NCI-H2107 treated with DMSO at 0.1 percent for 48 hours (cell line): ENCODE measurements at regions not wholly inside any gene's neighbourhood (a gene's known extent, or its start where the extent isn't known, plus 50 kb on each side); places are given as distances from the start of the nearest gene placed in this dataset.
A peak's percentile ranks its signal among the peaks of the same experiment; 100 is the strongest.
"Not testable (repeated sequence)": the region's sequence is repeated elsewhere in the genome, so short reads cannot be mapped to it uniquely, and the experiment has no call there.

Experiments
- DNase-seq: peaks from one replicate; lab custom pipeline; 2025; ENCODE audit not compliant: unreplicated experiment; lab: John Stamatoyannopoulos, UW

DNA sequence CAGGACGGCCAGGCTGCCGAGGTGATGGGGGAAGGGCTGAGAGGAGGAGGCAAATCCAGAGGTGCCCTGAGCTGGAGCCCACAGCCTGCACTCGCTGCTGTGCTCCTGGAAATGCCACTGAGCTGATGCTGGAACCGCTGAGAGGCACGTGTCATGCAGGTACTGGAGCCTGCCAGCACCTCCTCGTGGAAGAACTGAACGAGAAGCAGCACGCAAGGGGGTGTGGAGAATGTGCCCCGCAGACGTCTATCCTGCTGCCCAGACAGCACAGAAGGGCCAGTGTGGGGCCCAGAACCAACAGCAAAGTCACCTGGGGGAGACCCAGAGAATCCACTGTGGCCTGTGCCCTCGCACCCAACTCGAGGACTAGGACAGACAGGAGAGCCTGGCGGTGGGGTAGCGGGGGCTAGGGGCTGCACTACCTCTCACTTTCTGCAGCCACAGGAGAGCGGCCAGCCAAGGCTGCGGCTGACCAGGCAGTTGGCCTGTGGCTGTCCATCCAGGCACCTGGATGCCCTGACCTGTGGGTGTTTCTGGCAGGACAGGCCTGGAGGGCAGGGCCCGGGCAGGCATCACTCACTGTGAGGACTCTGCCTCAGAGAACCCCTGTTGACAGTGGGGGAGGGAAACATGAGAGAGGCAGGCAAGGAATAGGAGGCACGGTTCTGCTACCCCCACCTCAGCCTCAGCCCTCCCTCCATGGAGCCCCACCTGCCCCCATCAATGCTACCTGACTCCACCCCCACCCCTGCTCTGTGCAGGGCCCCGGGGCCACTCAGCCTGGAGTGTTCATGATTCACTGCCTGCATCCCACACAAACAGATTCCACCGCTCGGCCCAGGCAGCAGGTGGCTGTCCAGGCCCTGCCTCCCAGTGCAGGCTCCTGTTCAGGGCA, 213.1 kb downstream of the TBC1D2B start:
- DNase-seq: no peak

DNA sequence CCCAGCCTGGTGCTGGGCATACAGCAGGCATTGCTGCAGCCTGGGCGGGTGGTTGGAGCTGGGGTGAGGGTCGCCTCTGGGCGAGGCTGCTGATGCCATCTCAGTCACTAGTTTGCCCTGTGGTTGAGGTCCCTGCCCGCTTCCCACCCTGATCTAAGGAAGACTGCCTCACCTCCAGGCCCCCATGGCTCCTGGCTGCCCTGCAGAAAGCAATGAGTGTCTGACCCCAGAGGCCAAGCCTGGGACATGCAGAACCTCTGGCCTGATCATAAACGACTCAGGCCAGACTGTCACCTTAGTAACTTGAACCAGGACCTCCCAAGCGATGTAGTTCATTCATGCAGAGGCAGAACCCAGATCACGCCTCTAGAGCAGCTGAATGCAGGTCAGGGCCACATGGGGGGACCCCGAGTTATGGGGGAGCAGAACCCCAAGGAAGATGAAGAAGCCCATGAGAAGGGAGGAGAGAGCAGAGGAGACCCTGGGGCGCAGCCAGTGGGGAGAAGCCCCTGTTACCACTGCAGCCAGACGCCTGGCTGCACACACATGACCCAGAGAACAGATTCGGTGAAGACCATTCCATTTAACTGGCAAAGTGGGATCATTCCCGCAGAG, 213.9 kb downstream of the TBC1D2B start:
- DNase-seq: no peak

DNA sequence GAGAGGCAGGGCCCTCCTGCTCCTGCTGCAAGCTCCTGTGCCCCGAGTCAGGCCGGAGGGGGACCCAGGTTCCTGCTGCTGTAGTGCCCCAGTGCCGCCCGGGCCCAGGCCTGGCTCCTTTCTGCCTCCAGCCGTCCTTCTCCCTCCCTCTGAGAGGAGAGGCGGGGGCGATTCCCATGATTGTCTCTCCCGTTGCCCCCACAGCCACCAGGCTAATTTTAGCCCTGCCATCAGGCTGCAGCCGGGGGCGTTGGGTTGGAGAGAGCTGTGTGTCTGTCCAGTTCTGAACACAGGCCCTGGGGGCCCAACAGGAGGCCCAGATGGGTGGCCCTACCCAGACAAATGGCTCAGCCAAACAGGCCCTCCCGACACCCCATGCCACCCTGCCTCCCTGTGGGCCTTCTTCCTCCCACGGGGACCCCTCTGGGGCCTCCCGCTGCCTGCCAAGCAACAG, 214.8 kb downstream of the TBC1D2B start:
- DNase-seq: no peak

DNA sequence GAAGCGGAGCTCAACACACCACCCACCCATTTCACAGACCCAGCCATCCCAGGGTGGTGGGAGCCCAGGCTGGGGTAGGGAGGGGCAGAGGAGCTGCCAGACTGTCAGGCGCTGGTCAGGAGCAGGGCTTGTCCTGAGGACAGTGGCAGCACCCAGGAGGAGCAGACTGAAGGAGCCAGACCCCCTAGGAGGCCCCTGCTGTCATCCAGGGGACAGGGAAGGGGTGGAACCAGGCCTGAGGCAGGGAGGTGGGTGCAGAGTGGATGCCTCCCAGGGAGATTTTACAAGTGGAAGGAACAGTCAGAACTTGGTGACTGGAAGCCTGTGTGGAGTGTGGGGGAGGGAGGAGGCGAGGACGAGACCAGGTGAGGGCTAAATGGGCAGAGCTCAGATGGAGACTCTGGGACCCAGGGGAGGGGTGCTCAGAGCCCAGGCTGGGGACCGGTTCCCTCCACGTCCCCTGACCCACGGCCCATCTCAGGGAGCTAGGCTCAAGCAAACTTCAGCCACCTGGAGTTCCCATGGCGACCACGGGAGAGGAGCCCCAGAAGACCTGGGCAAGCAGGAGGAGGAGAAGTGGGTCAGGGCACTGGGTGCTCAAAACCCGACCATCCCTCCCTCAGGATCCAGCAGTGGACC, 215.4 kb downstream of the TBC1D2B start:
- DNase-seq: not testable (repeated sequence)

DNA sequence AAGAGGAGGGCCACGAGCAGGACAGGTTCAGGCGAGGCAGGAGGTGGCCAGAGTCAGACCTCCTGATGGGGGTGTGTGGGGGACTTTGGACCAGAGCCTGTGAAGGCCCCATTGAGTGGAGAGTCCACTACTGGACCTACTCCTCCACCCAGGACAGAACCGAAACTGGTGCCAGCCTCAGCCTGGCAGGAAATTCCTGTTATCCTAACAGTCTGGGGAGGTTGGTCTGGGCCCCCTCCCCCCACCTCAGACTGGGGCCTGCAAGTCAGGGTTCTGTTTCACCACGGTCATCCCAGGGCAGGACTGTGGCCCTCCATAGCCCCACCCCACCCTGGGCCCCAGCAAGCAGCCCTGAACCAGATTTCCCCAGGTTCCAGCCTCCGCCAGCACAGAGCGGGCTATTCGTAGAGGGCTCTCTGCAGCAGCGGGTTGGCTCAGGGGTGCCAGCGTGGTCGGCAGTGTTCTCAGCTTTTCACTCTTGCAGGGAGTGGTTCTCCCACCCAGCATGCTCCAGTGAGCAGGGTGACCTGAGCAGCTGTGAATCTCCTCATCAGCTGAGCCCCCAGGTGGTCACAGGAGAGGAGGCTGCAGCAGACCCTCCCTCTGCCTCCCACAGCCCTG, 217.3 kb downstream of the TBC1D2B start:
- no peak for DNase-seq

DNA sequence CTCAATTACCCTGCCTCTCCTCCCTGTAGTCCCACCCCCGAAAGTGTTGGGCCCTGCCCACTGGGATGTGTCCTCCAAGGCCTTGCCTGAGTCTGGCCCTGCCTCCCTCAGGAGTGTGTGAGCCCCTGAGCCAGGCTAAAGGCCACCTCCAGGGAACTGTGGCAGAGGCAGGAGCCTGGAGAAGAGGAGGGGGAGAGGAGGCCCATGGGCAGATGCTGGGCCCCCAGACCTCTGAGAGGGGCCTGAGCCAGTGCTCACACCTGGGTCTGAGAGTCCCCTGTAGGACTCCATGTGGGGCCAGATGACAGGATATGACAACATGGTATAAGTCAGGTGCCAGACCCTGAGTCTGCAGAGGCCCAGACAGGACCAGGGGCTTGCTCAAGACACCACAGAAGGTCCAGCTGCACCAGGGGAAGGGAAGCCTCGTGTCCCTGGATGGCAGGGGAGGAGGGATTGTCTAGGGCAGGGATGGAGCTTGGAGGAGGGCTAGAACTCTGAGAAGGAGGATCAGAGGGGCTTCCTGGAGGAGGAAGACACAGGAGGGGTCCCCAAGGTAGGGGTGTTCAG, 217.9 kb downstream of the TBC1D2B start:
- DNase-seq: no peak

DNA sequence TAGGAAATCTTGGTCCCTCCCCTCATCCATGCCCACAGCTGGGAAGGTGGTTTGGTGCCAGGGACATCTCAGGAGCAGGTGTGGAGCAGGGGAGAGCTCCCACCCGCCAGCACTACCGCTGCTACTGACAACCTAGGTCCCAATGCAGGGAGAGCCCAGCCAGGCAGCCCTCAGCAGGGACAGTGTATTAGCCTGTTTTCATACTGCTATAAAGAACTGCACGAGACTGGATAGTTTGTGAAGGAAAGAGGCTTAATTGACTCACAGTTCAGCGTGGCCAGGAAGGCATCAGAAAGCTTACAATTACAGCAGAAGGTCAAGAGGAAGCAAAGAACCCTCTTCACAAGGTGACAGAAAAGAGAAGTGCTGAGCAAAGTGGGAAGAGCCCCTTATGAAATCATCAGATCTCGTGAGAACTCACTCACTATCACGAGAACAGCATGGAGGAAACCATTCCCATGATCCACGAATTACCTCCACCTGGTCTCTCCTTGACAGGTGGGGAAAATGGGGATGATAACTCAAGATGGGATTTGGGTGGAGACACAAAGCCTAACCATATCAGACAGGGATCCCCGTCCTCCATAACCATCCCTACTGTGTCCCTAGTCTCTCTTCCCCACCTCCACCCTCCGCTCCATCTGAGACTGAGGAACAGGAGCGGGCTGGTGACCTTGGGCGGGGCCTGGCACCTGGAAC, 218.6 kb downstream of the TBC1D2B start:
- DNase-seq: no peak

DNA sequence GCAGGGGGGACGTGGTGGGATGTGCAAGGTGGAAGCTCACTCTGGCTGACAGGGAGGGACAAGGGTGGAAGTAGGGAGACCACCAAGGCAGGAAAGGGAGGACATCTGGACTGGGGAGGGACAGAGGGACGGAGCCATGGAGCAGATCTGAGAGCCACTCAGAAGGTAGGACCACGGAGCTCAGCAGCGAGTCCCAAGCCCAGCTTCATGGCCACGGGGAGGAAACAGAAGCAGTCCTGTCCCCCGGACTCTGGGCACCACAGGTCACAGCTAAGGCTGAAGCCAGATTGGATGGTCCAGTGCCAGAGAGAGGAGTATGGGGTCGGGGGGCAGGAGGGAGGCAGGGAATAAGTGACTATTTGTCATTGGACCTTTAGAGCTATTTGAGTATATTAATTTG, 220.1 kb downstream of the TBC1D2B start:
- no peak for DNase-seq

DNA sequence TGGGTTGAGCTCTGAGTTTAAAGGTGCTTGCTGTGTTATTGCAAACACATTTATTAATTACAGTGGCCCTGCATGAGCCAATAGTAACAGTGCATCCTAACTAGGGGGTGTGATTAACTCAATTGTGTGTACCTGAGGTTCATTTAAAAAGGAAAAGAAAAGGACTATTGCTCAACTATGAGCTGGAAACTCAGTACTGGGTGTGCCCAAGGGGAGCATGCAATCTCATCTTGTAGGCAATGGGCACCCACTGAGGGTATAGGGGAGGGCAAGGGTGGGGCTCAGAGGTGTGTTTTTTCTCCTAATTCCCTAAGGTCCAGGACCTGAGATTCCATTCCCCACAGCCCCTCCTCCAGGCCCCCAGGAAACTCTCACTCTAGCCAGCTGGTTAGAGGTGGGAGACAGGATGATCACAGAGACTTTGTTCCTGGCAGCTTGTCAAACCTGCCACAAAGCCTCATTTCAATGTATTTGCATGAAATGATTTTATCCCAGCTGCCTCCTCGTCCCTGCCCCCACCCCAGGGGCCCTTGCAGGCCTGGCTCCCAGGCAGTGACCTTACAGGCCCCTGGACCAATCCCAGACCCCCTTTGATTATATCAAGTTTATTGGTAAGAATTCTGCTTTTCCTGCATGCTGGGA, 220.7 kb downstream of the TBC1D2B start:
- no peak for DNase-seq

DNA sequence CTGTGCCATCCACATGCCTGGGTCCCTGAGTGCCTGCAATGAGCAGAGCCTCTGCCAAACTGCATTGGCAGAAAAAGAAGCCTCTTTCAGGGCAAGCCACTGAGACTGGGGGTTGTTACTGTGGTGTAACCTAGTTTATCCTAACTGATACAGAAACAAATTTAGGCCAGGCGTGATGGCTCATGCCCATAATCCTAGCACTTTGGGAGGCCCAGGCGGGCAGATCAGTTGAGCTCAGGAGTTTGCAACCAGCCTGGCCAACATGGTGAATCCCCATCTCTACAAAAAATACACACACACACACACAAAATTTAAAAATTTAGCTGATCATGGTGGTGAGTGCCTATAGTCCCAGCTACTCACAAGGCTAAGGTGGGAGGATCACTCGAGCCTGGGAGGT, 221.6 kb downstream of the TBC1D2B start:
- DNase-seq: no peak

DNA sequence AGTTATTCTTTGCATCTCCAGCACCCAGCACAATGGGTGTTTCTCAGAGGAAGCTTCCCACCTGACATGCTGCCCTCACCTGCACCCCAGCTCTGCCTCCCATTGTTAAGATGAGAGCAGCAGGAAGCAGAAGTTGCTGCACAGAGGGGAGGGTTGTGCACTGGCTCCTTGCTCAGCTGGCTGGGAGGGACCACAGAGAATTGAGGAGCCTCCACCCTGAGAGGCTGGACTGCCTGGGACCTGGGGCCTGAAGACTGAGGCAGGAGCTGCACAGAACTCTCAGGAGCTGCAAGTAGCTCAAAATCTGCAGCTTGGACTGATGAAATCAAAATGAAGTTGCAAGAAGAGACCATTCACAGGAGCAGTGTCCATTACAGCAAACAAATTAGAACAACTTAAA, 222.3 kb upstream of the LINGO1 start:
- DNase-seq: no peak

DNA sequence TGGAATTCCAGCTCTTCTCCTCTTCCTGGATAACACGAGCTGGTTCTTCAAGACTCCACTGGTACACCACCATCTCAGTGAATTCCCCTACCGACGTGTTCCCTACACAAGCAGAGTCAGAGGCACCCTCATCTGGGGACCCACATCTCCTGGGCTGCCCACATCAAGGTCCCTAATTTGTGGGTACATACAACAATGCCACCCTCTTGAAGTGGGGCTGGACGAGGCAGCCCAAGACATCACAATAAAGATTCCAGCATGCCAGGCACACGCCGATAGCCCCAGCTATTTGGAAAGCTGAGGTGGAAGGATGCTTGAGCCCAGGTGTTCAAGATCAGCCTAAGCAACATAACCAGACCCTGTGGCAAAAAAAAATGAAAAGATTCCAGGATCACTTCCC, 221.2 kb upstream of the LINGO1 start:
- no peak for DNase-seq

DNA sequence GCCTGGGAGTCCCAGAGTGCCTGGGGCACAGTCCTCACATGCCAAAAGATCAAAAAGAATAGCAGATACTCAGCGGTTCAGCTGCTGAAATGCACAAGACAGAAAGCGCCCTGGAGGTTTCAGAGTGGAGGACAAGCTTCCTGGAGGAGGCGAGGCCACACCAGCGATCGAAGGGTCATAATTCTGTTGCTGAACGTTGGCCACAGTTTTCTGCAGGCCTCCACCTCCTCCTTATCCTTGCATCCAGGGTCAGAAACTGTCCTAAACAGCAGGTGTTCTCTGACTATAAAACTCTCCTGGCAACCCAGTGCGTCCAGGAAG, 220.3 kb upstream of the LINGO1 start:
- DNase-seq: no peak

DNA sequence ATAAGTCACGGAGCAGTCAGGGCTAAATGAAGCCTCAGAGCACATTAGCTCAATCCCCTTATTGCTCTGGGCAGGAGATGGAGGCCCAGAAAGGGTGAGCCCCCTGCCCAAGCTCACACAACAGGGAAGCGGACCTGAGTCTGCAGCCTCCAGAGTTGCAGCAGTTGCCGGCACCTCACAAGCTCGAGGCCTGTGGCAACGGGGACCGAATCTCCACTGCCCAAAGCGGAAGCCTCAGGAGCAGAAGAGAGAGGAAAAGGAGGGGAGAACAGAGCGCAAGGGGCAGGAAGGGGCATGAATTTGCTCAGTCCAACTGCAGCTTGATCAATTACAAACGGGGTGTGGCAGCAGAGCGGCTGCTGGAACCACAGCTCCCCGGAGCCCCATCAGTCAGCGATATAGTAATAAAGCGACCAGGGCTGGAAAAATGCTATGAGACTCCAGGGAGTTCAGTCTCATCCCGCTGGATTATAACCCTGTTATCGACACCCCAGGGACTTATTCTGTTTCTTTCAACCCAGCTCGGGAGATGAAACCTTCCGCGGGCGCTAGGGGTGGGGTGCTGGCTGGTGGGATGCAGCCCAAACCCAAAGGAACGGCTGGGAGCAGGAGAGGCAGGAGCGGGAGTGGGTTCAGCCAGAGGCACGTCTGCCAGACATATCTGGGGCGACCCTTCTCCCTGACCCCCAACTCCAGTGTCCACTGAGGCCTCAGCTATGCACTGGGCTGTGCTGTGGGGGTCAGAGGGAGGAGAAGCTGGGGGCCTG, 219.7 kb upstream of the LINGO1 start:
- DNase-seq: no peak

DNA sequence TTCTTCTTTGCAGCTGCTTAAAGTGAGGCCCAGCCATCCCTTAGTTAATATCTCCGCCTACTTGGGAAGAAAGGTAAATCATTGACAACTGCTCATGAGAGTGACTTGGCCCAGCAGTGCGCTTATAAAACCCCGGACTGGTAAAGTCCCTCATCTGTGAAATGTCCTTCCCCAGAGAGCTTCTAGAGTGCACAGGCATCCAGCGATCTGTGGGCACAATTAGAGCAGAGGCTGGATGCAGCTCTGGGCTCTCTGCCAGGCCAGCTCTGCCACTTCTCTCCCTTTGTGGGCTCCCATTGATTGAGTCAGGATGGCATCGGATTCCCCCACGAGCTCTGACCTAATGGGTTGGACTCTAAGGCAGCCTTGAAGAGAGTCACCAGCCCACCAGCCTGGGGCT, 219.0 kb upstream of the LINGO1 start:
- DNase-seq: peak; percentile 73

DNA sequence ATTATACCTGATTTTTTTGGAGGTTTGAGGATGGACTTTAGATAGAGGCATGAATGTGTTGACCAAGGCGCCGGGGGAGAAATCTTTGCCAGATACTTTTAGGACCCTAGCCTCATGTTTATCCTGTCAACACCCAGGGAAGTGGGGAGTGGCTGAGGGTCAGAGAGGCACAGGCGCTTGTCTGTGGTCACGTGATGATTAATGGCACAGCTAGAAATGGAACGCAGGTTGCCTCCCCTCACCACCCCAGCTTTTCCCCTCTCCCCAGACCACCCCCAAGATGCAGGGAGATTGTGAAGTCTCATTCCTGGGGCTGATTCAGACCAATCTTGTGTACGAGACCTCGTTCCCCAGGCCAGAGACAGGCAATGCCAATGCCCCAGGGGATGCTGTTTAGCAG, 218.4 kb upstream of the LINGO1 start:
- DNase-seq: no peak

DNA sequence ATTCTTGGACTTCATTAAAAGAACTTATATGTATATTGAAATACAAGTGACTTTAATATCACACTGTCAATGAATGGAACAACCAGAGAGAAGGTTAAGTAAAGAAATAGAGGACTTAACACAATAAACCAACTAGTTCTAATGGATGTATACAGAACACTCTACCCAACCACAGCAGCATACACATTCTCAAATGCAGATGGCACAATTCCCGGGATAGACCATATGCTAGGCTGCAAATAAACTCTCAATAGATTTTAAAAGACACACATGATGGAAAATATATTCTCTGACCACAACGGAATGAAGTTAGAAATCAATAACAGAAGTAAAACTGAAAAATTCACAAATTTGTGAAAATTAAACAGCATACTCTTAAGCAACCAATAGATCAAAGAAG, 214.3 kb upstream of the LINGO1 start:
- DNase-seq: no peak

DNA sequence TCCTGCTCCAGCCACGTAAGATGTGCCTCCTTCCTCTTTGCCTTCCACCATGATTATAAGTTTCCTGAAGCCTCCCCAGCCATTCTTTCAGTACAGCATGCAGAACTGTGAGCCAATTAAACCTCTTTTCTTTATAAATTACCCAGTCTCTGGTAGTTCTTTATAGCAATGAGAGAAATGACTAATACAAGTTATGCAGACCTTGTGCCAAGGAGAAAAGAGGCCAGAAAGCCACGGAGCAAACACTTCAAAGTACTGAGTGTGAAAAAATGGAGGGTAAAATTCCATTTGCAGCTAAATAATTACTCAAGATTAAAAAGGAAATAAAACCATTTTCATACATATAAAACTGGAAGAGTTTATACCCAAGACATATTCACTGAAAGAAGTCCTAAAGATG, 213.6 kb upstream of the LINGO1 start:
- no peak for DNase-seq

DNA sequence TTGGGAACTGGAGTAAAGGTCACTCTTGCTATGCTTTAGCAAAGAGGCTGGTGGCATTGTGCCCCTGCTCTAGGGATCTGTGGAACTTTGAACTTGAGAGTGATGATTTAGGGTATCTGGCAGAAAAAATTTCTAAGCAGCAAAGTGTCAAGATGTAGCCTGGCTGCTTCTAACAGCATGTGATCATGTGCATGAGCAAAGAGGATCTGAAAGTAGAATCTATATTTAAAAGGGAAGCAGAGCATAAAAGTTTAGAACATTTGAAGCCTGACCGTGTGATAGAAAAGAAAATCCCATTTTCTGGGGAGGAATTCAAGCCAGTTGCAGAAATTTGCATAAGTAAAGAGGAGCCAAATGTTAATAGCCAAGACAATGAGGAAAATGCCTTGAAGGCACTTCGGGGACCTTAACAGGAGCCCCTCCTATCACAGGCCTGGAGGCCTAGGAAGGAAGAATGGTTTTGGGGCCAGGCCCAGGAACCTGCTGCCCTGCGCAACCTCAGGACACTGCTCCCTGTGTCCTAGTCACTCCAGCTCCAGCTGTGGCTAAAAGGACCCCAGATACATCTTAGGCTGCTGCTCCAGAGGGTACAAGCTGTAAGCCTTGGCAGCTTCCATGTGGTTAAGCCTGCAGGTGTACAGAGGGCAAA, 212.2 kb upstream of the LINGO1 start:
- DNase-seq: no peak
